Stimulated activated naive CD8-positive, alpha-beta T cell treated with anti-CD3 and anti-CD28 coated beads, Interleukin-15, amount 100 ng/mL, for 72 hours (primary cell): ENCODE measurements at regions not wholly inside any gene's neighbourhood (a gene's known extent, or its start where the extent isn't known, plus 50 kb on each side); places are given as distances from the start of the nearest gene placed in this dataset.

Experiments used
- ATAC-seq: fragments of 150-1000 bp; cut with Tn5 transposase; 2 replicates; pipeline ENCODE4 v1.10.0; 2021; ENCODE audit warnings: mild to moderate bottlenecking, moderate library complexity
- DNase-seq, 2 donors: peaks; one replicate each; pipeline ENCODE4 v3.0.0; 2021 to 2022
- H3K27ac Mint-ChIP-seq, 2 donors: one replicate each; pipeline ENCODE4 v1.8.0; 2022; ENCODE audit warnings: mild to moderate bottlenecking in 2 of 2, mixed read lengths in 2 of 2, moderate library complexity in 2 of 2
- H3K27me3 Mint-ChIP-seq: one replicate; pipeline ENCODE4 v1.8.0; 2022; ENCODE audit warnings: mixed read lengths
- H3K4me1 Mint-ChIP-seq: one replicate; pipeline ENCODE4 v1.8.0; 2022; ENCODE audit warnings: mild to moderate bottlenecking, mixed read lengths
- H3K4me3 Mint-ChIP-seq, 2 donors: one replicate each; pipeline ENCODE4 v1.8.0; 2022; ENCODE audit warnings: mild to moderate bottlenecking in 2 of 2, mixed read lengths in 2 of 2, moderate library complexity in 1 of 2
- H3K9me3 Mint-ChIP-seq, 2 donors: one replicate each; pipeline ENCODE4 v1.8.0; 2022; ENCODE audit warnings: mixed read lengths in 2 of 2

DNA sequence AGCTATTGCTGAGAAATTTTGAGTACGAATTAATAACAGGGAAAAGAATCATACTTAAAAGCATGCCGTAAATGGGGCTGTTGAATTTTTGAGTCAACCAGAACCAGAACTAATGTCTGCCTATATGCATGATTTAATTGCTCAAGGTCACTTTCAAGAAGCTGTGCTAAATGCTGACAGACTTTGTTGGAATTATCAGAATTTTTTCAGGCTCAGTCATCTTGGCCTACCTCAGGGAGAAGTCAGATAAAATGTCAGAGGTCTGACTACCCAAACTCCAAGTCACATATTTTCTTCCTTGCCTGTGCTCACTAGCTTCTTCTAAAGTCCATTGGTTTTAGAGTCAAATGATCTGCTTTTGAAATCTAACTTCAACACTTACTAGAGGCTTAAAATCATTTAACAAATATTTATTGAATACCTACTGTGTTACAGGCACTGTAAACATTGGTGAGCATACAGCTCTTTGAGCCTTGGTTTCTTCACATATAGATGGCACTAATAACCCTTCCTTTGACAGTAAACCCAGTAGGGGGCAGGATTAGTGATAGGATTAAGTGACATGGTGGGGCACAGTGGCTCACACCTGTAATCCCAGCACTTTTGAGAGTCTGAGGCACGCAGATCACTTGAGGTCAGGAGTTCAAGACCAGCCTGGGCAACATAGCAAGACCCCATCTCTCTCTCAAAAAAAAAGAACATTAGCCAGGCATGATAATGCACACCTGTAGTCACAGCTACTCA is 121.2 kb upstream of the SLC44A3 start:
- Mint-ChIP-seq H3K4me3 (no peak overlapping the region), H3K27me3 (peaks cover 5% of the 10 kb centered on the region), H3K9me3 (no peaks in the 10 kb centered on the region), H3K4me1 (peaks cover 6% of the 10 kb centered on the region), H3K27ac (no peak overlapping the region)
- DNase-seq (no peak), ATAC-seq (no peak)

DNA sequence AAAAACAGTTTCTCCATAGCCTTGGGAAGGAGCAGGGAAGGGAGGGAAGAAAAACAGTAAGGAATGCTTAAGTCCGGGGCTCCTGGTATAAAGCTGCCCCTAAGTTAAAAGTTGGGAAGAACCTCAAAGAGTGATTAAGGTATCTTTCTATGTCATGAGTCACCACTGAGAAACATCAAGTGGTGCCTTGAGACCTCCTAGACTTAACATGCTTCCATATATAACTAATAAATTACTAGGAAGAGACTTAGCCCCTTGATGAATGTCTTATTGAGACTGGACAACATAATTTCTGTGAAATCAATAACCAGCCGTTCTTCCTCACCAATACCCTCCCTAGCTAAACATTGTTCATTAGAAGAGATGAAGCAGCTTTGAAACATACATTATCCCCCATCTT is 121.8 kb upstream of the SLC44A3 start:
- Mint-ChIP-seq H3K9me3 (no peaks in the 10 kb centered on the region), H3K4me1 (peaks cover 8% of the 10 kb centered on the region), H3K4me3 (no peak overlapping the region), H3K27ac (no peak overlapping the region), H3K27me3 (peaks cover 9% of the 10 kb centered on the region)
- DNase-seq = no peak
- no peak for ATAC-seq

DNA sequence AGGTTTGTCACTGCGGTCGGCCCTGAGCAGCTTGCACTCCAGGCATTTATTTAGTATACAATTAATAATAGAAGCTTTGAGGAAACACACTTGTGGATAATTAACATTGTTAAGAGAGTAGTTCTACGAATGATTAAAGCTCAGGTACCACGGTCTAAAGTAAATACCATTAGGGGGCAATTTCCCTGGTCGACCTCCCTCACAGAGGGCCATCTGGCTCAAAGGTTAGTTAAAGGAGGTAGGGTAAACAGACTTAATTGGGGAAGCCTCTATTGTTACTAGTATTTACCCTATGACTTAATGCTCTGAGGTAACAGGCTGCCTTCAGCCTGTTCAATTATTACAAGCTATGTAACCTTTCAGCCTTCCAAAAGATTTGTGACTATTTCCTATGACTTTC is 122.3 kb upstream of the SLC44A3 start:
- DNase-seq (no peak), ATAC-seq (no peak)
- Mint-ChIP-seq H3K27me3 (peaks cover 9% of the 10 kb centered on the region), H3K9me3 (no peaks in the 10 kb centered on the region), H3K4me3 (no peak overlapping the region), H3K27ac (no peak overlapping the region), H3K4me1 (peaks cover 8% of the 10 kb centered on the region)

DNA sequence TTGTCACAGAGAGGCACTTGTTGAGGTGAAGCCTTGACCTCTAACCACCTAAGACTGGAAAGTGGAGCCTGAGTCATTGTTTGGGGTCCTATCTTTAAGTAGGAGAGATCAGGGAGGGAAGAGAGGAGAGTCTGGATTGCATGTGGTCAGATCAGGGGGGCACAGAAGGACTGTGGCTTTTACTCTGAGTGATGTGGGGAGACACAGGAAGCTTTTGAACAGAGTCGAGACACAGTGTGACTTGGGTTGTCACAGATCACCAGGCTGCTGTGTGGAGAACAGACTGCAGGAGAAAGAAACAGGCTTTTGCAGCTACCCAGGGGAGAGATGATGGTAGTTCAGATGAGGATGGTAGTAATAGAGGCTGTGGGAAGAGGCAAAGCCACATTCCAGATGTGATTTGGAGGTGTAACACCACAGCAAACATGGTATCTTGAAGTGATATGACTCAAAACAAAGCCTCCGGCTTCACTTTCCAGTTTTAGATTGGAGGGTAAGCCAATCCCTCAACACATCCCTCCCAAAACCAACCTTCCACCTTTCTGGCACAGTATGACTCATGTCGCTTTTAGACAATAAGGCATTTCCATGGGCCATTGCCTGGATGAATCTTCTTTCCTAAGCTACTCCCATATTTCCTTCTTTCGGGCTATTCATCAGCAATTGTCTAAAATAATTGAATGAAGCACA is 125.8 kb upstream of the SLC44A3 start:
- Mint-ChIP-seq H3K9me3 (no peaks in the 10 kb centered on the region), H3K27ac (no peak overlapping the region), H3K27me3 (peaks cover 17% of the 10 kb centered on the region), H3K4me3 (no peak overlapping the region), H3K4me1 (peaks cover 8% of the 10 kb centered on the region)
- peak; percentile 35 for ATAC-seq
- no peak for DNase-seq

DNA sequence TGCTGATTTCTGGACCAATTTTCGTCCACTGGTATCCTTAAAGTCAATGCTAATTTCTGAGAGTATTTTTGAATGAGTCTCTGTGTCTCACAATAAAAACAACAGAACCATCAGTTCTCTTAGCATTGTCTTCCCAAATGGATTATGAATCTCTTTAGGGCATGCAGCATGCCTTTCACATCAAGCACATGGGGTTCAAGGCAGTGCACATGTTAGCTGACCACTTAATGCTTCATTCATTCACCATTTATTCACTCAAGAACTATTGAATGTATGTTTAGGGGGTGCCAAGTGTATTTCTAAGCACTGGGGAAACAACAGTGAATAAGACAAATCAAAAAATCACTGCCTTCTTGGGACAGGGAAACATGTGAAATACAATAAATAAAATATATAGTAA is 126.7 kb upstream of the SLC44A3 start:
- Mint-ChIP-seq H3K27ac (no peak overlapping the region), H3K9me3 (no peaks in the 10 kb centered on the region), H3K4me1 (peaks cover 8% of the 10 kb centered on the region), H3K27me3 (peaks cover 17% of the 10 kb centered on the region), H3K4me3 (no peak overlapping the region)
- ATAC-seq (no peak), DNase-seq (no peak)

DNA sequence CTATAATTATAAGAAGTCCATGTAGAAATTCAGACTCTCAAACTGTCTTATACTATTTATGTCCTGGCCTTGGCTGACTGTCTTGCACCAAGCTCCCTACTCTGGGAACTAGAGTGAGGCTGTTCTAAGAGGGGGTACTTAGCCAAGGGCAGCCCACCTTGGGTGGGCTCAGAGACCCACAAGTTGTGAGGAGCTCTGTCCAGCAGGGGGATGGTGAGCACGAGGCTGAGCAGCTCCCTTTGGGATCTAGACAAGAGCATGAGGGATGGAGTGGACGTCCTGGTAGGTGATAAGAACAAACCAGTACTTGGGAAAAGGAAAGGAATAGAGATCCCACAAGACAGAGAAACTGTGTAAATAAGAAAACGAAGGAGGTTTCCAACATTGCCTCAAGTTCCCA is 127.1 kb upstream of the SLC44A3 start:
- H3K4me1 Mint-ChIP-seq = peaks cover 8% of the 10 kb centered on the region
- no peak for ATAC-seq
- no peaks in the 10 kb centered on the region for H3K9me3 Mint-ChIP-seq
- no peak overlapping the region for H3K27ac Mint-ChIP-seq
- no peak overlapping the region for H3K4me3 Mint-ChIP-seq
- H3K27me3 Mint-ChIP-seq = peaks cover 17% of the 10 kb centered on the region
- no peak for DNase-seq

DNA sequence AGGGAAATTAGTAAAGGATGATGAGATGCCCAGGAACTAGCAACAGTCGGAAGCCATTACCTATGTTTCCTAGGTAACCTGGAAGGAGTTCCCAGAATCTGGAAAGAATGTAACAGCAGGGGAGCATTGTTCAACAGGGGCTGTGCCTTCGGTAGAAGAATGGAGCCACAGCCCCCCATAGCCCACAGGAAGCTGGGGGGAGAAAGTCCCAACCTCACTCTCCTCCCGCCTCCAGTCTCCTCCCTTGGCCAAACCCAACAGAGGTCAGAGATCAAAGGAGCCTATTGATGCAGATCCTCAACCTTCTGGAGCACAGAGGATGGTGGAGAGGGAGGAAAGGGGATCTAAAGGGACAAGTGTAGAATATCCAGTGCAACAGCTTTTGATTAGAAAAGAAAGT is 131.5 kb upstream of the SLC44A3 start:
- no peak for ATAC-seq
- Mint-ChIP-seq H3K27ac (no peak overlapping the region), H3K4me1 (no peaks in the 10 kb centered on the region), H3K9me3 (no peaks in the 10 kb centered on the region), H3K4me3 (no peak overlapping the region), H3K27me3 (peaks cover 23% of the 10 kb centered on the region)
- no peak for DNase-seq

DNA sequence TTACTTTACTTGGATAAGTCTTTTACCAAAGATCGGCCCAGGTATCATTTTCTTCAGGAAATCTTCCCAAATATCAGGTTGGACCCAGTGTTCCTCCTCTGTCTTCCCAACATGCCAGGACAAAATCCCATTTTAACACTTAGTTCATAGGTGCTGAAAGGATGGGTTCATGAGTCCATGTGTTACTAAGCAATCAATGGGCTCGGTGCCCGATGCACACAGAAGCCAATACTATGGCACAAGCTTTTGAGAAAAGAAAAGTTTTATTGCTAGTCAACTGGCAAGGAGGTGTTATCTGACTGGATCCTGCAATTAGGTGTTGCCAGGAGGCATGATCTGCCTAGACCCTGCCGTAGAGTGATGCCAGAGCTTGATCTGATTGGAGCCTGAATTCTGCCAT is 133.3 kb upstream of the SLC44A3 start:
- H3K4me3 Mint-ChIP-seq = no peak overlapping the region
- H3K27me3 Mint-ChIP-seq = peaks cover 30% of the 10 kb centered on the region
- H3K4me1 Mint-ChIP-seq = no peaks in the 10 kb centered on the region
- DNase-seq (no peak), ATAC-seq (no peak)
- H3K9me3 Mint-ChIP-seq = no peaks in the 10 kb centered on the region
- no peak overlapping the region for H3K27ac Mint-ChIP-seq

DNA sequence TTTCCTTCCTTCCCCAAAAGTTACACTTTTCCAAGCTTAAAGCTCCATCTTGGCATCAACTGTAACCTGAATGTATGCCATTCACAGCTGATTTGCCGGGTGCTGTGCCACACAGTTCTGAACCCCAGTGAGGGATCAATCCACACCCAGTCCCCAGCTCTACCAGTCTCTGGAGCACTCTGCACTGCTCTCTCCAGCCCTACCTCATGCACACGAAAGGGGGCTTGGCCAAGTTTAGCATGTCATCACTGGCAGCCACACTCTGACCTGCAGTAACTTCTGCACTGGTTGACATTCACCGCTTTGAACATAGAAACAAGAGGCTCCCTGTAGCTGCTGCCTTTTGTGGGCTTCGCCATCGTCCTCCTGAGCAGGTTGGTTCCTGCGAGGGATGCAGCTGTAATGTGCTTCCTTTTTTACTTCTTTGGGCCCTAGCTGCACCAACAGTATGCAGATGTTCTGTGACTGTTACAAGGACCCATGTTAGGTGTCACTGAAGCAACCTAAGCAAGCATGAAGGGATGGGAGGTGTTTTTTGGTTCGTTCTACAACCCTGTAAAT is 135.4 kb upstream of the SLC44A3 start:
- ATAC-seq (peak; percentile 46), DNase-seq (no peak)
- no peak overlapping the region for H3K4me3 Mint-ChIP-seq
- no peak overlapping the region for H3K27ac Mint-ChIP-seq
- H3K9me3 Mint-ChIP-seq = no peaks in the 10 kb centered on the region
- H3K4me1 Mint-ChIP-seq = no peaks in the 10 kb centered on the region
- peaks cover 23% of the 10 kb centered on the region for H3K27me3 Mint-ChIP-seq

DNA sequence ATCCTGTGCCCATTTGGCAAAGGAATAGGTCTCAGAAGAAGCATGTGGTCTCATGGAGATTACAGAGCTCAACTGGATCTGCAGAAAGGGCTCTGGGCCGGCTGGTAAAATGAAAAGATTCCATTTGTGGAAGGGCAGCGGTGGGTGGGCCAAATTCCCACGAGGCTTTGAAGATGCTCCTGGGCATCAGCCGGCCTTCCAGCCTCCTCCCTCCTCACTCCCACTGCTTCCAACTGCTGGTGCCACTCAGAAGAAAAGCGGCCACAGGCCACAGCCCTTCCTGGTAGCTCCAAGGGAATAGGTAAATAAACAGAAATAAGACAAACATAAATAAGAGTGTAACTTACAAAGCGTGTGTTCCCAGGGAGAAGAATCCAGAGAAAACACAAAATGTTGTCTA is 136.3 kb upstream of the SLC44A3 start:
- DNase-seq (no peak), ATAC-seq (no peak)
- Mint-ChIP-seq H3K4me1 (no peaks in the 10 kb centered on the region), H3K27me3 (peaks cover 23% of the 10 kb centered on the region), H3K4me3 (no peak overlapping the region), H3K9me3 (no peaks in the 10 kb centered on the region), H3K27ac (no peak overlapping the region)

DNA sequence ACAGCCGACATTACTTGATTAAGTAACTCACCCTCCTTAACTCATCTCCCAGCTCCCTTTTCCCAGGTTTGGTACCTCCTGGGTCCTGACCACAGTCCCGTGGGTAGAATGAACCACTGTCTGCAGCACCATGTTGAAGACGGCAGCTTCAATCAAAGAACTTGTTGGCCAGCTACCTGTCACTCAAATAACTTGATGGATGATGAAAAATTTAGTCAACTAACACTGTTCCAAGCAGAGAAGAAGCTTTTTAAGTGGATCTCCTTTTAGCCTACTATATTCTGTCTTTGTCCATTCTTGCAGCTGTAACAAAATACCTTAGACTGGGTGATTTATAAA is 138.4 kb upstream of the F3 start:
- Mint-ChIP-seq H3K4me3 (no peak overlapping the region), H3K27me3 (peaks cover 24% of the 10 kb centered on the region), H3K9me3 (no peaks in the 10 kb centered on the region), H3K4me1 (no peaks in the 10 kb centered on the region), H3K27ac (no peak overlapping the region)
- no peak for DNase-seq
- no peak for ATAC-seq

DNA sequence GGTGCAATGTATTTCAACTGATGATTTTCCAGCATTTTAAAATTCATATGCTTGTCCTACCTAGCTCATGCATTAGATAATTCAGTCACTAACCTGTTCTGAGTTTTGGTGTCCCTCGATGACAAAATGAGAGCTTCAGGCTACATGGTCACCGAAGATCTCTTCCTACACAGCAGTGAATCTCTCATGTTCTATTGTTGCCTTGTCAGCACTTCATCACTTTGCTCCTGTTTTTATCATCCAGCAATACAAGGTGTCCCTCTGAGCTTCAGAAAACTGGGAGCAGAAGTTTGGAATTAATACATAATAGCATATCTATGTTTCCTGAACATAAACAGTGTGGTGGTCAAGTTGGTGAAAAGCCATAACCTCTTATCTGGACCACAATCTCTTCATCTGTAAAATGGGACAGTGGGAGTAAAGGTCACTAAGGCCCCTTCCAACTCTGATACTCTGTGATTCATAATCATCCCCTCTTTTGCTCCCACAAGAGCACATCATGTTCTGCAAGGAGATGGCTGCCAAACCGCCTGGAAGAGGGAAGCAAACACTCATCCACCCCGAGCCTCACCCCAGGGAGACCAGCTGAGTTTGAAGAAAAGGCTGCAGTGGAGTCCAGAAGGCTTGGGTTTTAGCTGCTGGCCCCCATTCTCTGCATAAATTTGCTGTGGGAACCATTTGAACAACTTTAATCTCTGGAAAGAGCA is 137.9 kb upstream of the F3 start:
- H3K27me3 Mint-ChIP-seq = peaks cover 19% of the 10 kb centered on the region
- no peak overlapping the region for H3K27ac Mint-ChIP-seq
- no peak overlapping the region for H3K4me3 Mint-ChIP-seq
- no peaks in the 10 kb centered on the region for H3K4me1 Mint-ChIP-seq
- H3K9me3 Mint-ChIP-seq = no peaks in the 10 kb centered on the region
- no peak for ATAC-seq
- DNase-seq = no peak

DNA sequence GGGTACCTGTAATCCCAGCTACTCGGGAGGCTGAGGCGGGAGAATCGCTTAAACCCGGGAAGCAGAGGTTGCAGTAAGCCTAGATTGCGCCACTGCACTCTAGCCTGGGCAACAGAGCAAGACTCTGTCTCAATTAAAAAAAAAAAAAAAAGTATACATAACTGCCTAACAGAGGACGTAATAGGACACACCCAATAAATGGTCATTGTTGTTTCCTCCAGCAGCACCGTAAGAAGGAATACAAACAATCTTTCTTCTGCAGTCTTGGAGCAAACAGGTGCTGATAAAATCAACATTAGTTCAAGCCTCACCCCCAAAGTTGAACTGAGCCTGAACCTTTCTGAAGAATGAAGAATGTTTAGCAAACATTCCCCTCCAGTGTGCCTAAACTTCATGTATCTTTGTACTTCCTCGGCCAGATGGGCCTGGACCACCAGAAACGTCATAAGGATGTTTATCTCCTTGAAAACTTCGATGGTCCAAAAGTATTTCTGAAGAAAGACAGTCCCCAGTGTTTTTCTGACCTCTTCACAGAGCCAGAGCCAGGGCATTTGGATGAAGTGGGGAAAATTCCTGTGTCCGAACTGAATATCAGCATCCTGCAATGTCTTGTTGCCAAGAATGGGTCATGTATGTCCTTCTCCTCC is 136.8 kb upstream of the F3 start:
- Mint-ChIP-seq H3K4me1 (no peaks in the 10 kb centered on the region), H3K27ac (no peak overlapping the region)

DNA sequence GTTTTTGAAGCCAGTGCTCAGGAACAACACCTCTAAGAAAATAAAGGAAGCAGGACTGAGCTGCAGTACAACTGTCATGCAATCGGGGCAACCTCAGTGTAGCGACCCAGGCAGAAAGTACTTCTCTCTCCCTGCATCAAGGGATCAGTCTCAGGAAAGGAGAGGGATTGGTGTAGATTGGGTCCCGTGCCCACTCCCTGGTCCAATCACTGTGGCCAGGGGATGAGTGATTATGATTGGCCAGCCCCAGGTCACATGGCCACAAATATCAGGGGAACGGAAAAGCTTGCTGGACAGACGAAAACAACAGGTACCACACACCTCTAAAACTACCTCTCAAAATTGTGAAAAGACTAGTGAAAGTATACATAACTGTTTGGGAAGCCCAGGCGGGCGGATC is 136.2 kb upstream of the F3 start:
- H3K4me1 Mint-ChIP-seq = no peaks in the 10 kb centered on the region
- H3K27me3 Mint-ChIP-seq = peaks cover 12% of the 10 kb centered on the region
- no peak for ATAC-seq
- H3K4me3 Mint-ChIP-seq = no peak overlapping the region
- no peaks in the 10 kb centered on the region for H3K9me3 Mint-ChIP-seq
- no peak for DNase-seq
- no peak overlapping the region for H3K27ac Mint-ChIP-seq

More for the DNA sequence above, 136.8 kb upstream of the F3 start:
- ATAC-seq (no peak), DNase-seq (no peak)
- H3K9me3 Mint-ChIP-seq = no peaks in the 10 kb centered on the region
- peaks cover 17% of the 10 kb centered on the region for H3K27me3 Mint-ChIP-seq
- no peak overlapping the region for H3K4me3 Mint-ChIP-seq

DNA sequence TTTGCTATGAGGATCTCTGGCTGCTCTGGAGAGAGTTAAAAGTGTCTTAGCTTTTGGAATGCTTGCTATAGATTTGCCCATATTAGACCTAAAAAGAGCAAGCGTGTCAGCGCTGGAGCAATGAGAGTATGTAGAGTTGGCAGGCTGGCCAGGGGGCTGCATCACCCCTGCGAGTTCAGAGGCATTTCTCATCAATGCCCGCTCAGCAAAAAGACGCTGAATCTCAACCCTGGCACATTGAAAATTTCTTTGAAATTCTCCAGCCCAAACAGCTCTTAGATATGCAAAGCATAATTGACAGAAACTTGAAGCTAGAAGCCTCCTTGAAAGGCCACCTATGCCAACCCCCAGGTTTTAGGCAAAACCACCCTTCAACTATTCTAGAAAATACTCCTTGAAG is 135.5 kb upstream of the F3 start:
- no peak overlapping the region for H3K27ac Mint-ChIP-seq
- no peak for ATAC-seq
- H3K4me3 Mint-ChIP-seq = no peak overlapping the region
- no peaks in the 10 kb centered on the region for H3K9me3 Mint-ChIP-seq
- DNase-seq = no peak
- H3K4me1 Mint-ChIP-seq = no peaks in the 10 kb centered on the region
- H3K27me3 Mint-ChIP-seq = peaks cover 11% of the 10 kb centered on the region

DNA sequence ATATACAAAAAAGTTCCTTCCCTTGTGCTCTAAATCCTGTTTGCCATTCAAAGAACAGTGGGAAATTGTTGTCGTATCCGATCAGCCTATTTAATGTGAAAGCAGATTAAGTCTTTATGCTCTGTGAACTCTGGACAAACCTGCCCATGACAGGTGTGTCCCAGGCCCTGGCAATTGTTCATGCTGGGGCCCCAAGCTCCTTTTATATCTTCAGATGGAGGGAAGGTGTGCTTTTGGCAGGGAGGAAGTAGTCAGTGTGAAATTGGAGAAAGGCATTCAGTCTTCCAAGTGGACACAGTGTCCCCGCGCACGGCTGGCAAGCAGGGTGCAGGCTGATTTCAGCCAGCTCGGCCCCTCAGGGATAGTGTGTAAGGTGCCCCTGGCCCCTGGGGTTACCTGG is 135.1 kb upstream of the F3 start:
- H3K27me3 Mint-ChIP-seq = peaks cover 15% of the 10 kb centered on the region
- H3K4me3 Mint-ChIP-seq = no peak overlapping the region
- no peak overlapping the region for H3K27ac Mint-ChIP-seq
- no peaks in the 10 kb centered on the region for H3K4me1 Mint-ChIP-seq
- DNase-seq (no peak), ATAC-seq (no peak)
- no peaks in the 10 kb centered on the region for H3K9me3 Mint-ChIP-seq
